IPS DF 6.9 (cell line): ENCODE measurements at regions not wholly inside any gene's neighbourhood (a gene's known extent, or its start where the extent isn't known, plus 50 kb on each side); places are given as distances from the start of the nearest gene placed in this dataset.

Experiments
- DNase-seq: peaks from one replicate; pipeline ENCODE4 v3.0.0-alpha.2; 2013; ENCODE audit warnings: low read depth, low spot score
- H3K27ac ChIP-seq: one replicate; pipeline ENCODE4 v1.5.1; 2013; ENCODE audit warnings: low read length, control low read depth
- H3K27me3 ChIP-seq: 2 replicates; pipeline ENCODE4 v1.6.1; 2013; ENCODE audit warnings: mild to moderate bottlenecking, low read length; ENCODE audit not compliant: control insufficient read depth, insufficient read depth
- H3K36me3 ChIP-seq: 2 replicates; pipeline ENCODE4 v1.6.1; 2013; ENCODE audit warnings: low read length; ENCODE audit not compliant: control insufficient read depth, insufficient read depth
- H3K4me1 ChIP-seq: 2 replicates; pipeline ENCODE4 v1.6.1; 2013; ENCODE audit warnings: low read length; ENCODE audit not compliant: control insufficient read depth, insufficient read depth
- H3K4me3 ChIP-seq: 2 replicates; pipeline ENCODE4 v1.5.1; 2013; ENCODE audit warnings: mild to moderate bottlenecking, low read length
- H3K9me3 ChIP-seq: 2 replicates; pipeline ENCODE4 v1.6.1; 2013; ENCODE audit warnings: low read length, inconsistent platforms; ENCODE audit not compliant: control insufficient read depth, insufficient read depth
- WGBS: extraction: QIAGEN DNeasy Blood & Tissue Kit; methylation state at CpG from one replicate; pipeline ENCODE4 v1.1.7; 2013; ENCODE audit warnings: mixed read lengths, missing lambda C conversion rate; ENCODE audit not compliant: insufficient read length, insufficient coverage; 5-methylcytosine and 5-hydroxymethylcytosine counted together

- no peak overlapping the region for H3K4me3 ChIP-seq
- H3K9me3 ChIP-seq, result no peaks in the 10 kb centered on the region
- H3K27me3 ChIP-seq, result no peaks in the 10 kb centered on the region
- no CpG with 5 or more reads among the region's 10 CpGs for WGBS
- H3K27ac ChIP-seq, result no peak overlapping the region
- peaks cover 1% of the 10 kb centered on the region; the same call in 1 of the 2 replicates for H3K4me1 ChIP-seq
- H3K36me3 ChIP-seq, result no peaks in the 10 kb centered on the region
- DNase-seq, result no peak
Observed at GRCh38 chr1:11394592-11395245, 84.2 kb upstream of the DISP3 start.

GRCh38 chr1:11395616-11396015 lies 83.3 kb upstream of the DISP3 start:
- no peaks in the 10 kb centered on the region for H3K27me3 ChIP-seq

GRCh38 chr1:11397151-11397901 lies 81.6 kb upstream of the DISP3 start:
- no peak for DNase-seq
- Histone ChIP-seq H3K4me1 (no peaks in the 10 kb centered on the region), H3K36me3 (no peaks in the 10 kb centered on the region), H3K9me3 (no peaks in the 10 kb centered on the region), H3K27ac (no peak overlapping the region), H3K27me3 (no peaks in the 10 kb centered on the region), H3K4me3 (no peak overlapping the region)
- no CpG with 5 or more reads among the region's 16 CpGs for WGBS

More at GRCh38 chr1:11395616-11396015, 83.3 kb upstream of the DISP3 start:
- no CpG with 5 or more reads among the region's 9 CpGs for WGBS
- DNase-seq, result no peak
- Histone ChIP-seq H3K4me1 (no peaks in the 10 kb centered on the region), H3K9me3 (no peaks in the 10 kb centered on the region), H3K36me3 (no peaks in the 10 kb centered on the region), H3K4me3 (no peak overlapping the region), H3K27ac (no peak overlapping the region)

- no peaks in the 10 kb centered on the region for H3K27me3 ChIP-seq
- H3K4me1 ChIP-seq, result no peaks in the 10 kb centered on the region
Observed at GRCh38 chr1:11399250-11399649, 79.7 kb upstream of the DISP3 start.

GRCh38 chr1:11400155-11400554 lies 78.8 kb upstream of the DISP3 start:
- Histone ChIP-seq H3K36me3 (no peaks in the 10 kb centered on the region), H3K4me1 (no peaks in the 10 kb centered on the region), H3K27ac (no peak overlapping the region), H3K27me3 (no peaks in the 10 kb centered on the region), H3K9me3 (no peaks in the 10 kb centered on the region), H3K4me3 (no peak overlapping the region)
- WGBS, result no CpG with 5 or more reads among the region's 3 CpGs
- DNase-seq, result no peak

More at GRCh38 chr1:11399250-11399649, 79.7 kb upstream of the DISP3 start:
- WGBS, result no CpG with 5 or more reads among the region's 6 CpGs
- Histone ChIP-seq H3K9me3 (no peaks in the 10 kb centered on the region), H3K4me3 (no peak overlapping the region), H3K36me3 (no peaks in the 10 kb centered on the region), H3K27ac (no peak overlapping the region)
- no peak for DNase-seq

- Histone ChIP-seq H3K4me1 (no peaks in the 10 kb centered on the region), H3K27me3 (no peaks in the 10 kb centered on the region)
- no CpG with 5 or more reads among the region's 7 CpGs for WGBS
Observed at GRCh38 chr1:11400567-11400966, 78.4 kb upstream of the DISP3 start.

GRCh38 chr1:11406845-11407244 lies 72.1 kb upstream of the DISP3 start:
- Histone ChIP-seq H3K27ac (no peak overlapping the region), H3K4me1 (no peaks in the 10 kb centered on the region), H3K4me3 (no peak overlapping the region), H3K27me3 (no peaks in the 10 kb centered on the region), H3K36me3 (no peaks in the 10 kb centered on the region), H3K9me3 (no peaks in the 10 kb centered on the region)
- DNase-seq, result no peak
- WGBS, result no CpG with 5 or more reads among the region's 6 CpGs

More at GRCh38 chr1:11400567-11400966, 78.4 kb upstream of the DISP3 start:
- Histone ChIP-seq H3K4me3 (no peak overlapping the region), H3K9me3 (no peaks in the 10 kb centered on the region), H3K27ac (no peak overlapping the region), H3K36me3 (no peaks in the 10 kb centered on the region)
- no peak for DNase-seq

GRCh38 chr1:11407301-11407994 lies 71.5 kb upstream of the DISP3 start:
- no peak for DNase-seq
- Histone ChIP-seq H3K27me3 (no peaks in the 10 kb centered on the region), H3K9me3 (no peaks in the 10 kb centered on the region), H3K4me1 (no peaks in the 10 kb centered on the region), H3K4me3 (no peak overlapping the region), H3K27ac (no peak overlapping the region), H3K36me3 (no peaks in the 10 kb centered on the region)
- no CpG with 5 or more reads among the region's 13 CpGs for WGBS

GRCh38 chr1:11412141-11412540 lies 66.8 kb upstream of the DISP3 start:
- peaks cover 6% of the 10 kb centered on the region; the same call in 1 of the 2 replicates for H3K4me1 ChIP-seq
- DNase-seq, result no peak
- no peaks in the 10 kb centered on the region for H3K27me3 ChIP-seq
- H3K9me3 ChIP-seq, result no peaks in the 10 kb centered on the region
- no peaks in the 10 kb centered on the region for H3K36me3 ChIP-seq
- H3K27ac ChIP-seq, result no peak overlapping the region
- no CpG with 5 or more reads among the region's 3 CpGs for WGBS
- no peak overlapping the region for H3K4me3 ChIP-seq

- H3K4me1 ChIP-seq, result peaks cover 6% of the 10 kb centered on the region; the same call in 1 of the 2 replicates
- H3K36me3 ChIP-seq, result no peaks in the 10 kb centered on the region
- H3K9me3 ChIP-seq, result no peaks in the 10 kb centered on the region
- no CpG with 5 or more reads among the region's 8 CpGs for WGBS
- H3K27me3 ChIP-seq, result no peaks in the 10 kb centered on the region
- no peak overlapping the region for H3K27ac ChIP-seq
- DNase-seq, result no peak
- no peak overlapping the region for H3K4me3 ChIP-seq
Observed at GRCh38 chr1:11413986-11414391, 65.0 kb upstream of the DISP3 start.
